Breast epithelium (tissue), 4 donors: ENCODE measurements at regions not wholly inside any gene's neighbourhood (a gene's known extent, or its start where the extent isn't known, plus 50 kb on each side); places are given as distances from the start of the nearest gene placed in this dataset.

ENCODE experiments used
- DNase-seq, 2 donors: peaks; one replicate each; pipeline ENCODE4 v3.0.0-alpha.2; 2019; ENCODE audit warnings: low spot score in 2 of 2
- H3K27ac ChIP-seq, 2 donors: fragments of 200-600 bp; sonication (generic) in 1 of 2; one replicate each; pipeline ENCODE4 v1.5.1; 2016 to 2019; ENCODE audit warnings: mild to moderate bottlenecking in 1 of 2
- H3K27me3 ChIP-seq, 2 donors: fragments of 200-600 bp; sonication (generic) in 1 of 2; one replicate each; pipeline versions ENCODE4 v1.5.1 to v1.6.0; 2017 to 2019; ENCODE audit warnings: control low read depth in 1 of 2, mild to moderate bottlenecking in 1 of 2
- H3K36me3 ChIP-seq: fragments of 200-600 bp; one replicate; pipeline ENCODE4 v1.5.1; 2019
- H3K4me1 ChIP-seq, 2 donors: fragments of 200-600 bp; sonication (generic); one replicate each; pipeline ENCODE4 v1.5.1; 2016 to 2019; ENCODE audit warnings: control low read depth in 1 of 2
- H3K4me3 ChIP-seq, 3 donors: fragments of 200-600 bp; sonication (generic); 1 replicate in 2 of 3; 2 replicates in 1 of 3; pipeline ENCODE4 v1.5.1; 2016 to 2019; ENCODE audit warnings: mild to moderate bottlenecking in 3 of 3, moderate library complexity in 2 of 3
- H3K9me3 ChIP-seq, 2 donors: fragments of 200-600 bp; sonication (generic) in 1 of 2; one replicate each; pipeline ENCODE4 v1.5.1; 2016 to 2019; ENCODE audit warnings: control low read depth in 1 of 2
- CTCF ChIP-seq, 3 donors: fragments of 450-650 bp; IDR thresholded peaks; one replicate each; pipeline ENCODE4 v1.5.1; 2016 to 2017; ENCODE audit warnings: antibody characterized with exemption in 3 of 3, mild to moderate bottlenecking in 3 of 3, moderate library complexity in 3 of 3
- POLR2A ChIP-seq: fragments of 450-650 bp; IDR thresholded peaks from one replicate; pipeline ENCODE4 v1.6.1; 2016; ENCODE audit warnings: antibody characterized with exemption, mild to moderate bottlenecking, moderate library complexity
- POLR2AphosphoS5 ChIP-seq, 3 donors: sonication (generic); formaldehyde crosslinking; IDR thresholded peaks; one replicate each; pipeline ENCODE4 v1.6.1; 2017; ENCODE audit warnings: antibody characterized with exemption in 3 of 3
- intact Hi-C: fragments of 100-400 bp; cut with DNase I; formaldehyde crosslinking; loops from one replicate; pipeline ENCODE4 v1.15.1; 2023; ENCODE audit warnings: low total_unique reads

- Histone ChIP-seq H3K27me3 (peaks cover 0 to 19% of the 10 kb centered on the region in 2 donors), H3K4me3 (no peak overlapping the region), H3K27ac (no peak overlapping the region), H3K9me3 (peaks cover 0 to 22% of the 10 kb centered on the region in 2 donors), H3K36me3 (no peaks in the 10 kb centered on the region), H3K4me1 (no peaks in the 10 kb centered on the region)
- DNase-seq: no peak
- intact Hi-C loops: no loop called here
- TF ChIP-seq POLR2A (no peak), POLR2AphosphoS5 (IDR thresholded peaks at IDR 0.05) (no peak), CTCF (IDR thresholded peaks at IDR 0.05) (no peak)
Measured at GRCh38 chr22:47954107-47954506, 1191.7 kb downstream of the TBC1D22A start.

GRCh38 chr22:47944941-47945340 lies 1182.5 kb downstream of the TBC1D22A start:
- intact Hi-C loops: no loop called here
- no peaks in the 10 kb centered on the region for H3K9me3 ChIP-seq
- TF ChIP-seq POLR2AphosphoS5 (IDR thresholded peaks at IDR 0.05): no peak
- no peak for TF ChIP-seq CTCF (IDR thresholded peaks at IDR 0.05)
- TF ChIP-seq POLR2A: no peak
- no peak overlapping the region for H3K27ac ChIP-seq
- H3K4me1 ChIP-seq: no peaks in the 10 kb centered on the region
- no peaks in the 10 kb centered on the region for H3K36me3 ChIP-seq
- no peak overlapping the region for H3K4me3 ChIP-seq
- DNase-seq: no peak
- peaks cover 0 to 9% of the 10 kb centered on the region in 2 donors for H3K27me3 ChIP-seq

GRCh38 chr22:47943729-47944700 lies 1181.6 kb downstream of the TBC1D22A start:
- DNase-seq: no peak
- no peaks in the 10 kb centered on the region for H3K4me1 ChIP-seq
- H3K4me3 ChIP-seq: no peak overlapping the region
- no peaks in the 10 kb centered on the region for H3K36me3 ChIP-seq
- intact Hi-C loops: no loop called here
- H3K27me3 ChIP-seq: peaks cover 0 to 9% of the 10 kb centered on the region in 2 donors
- no peaks in the 10 kb centered on the region for H3K9me3 ChIP-seq
- H3K27ac ChIP-seq: no peak overlapping the region
- TF ChIP-seq POLR2A: no peak
- no peak for TF ChIP-seq POLR2AphosphoS5 (IDR thresholded peaks at IDR 0.05)
- no peak for TF ChIP-seq CTCF (IDR thresholded peaks at IDR 0.05)

GRCh38 chr22:47940211-47940610 lies 1177.8 kb downstream of the TBC1D22A start:
- TF ChIP-seq POLR2A (no peak), POLR2AphosphoS5 (IDR thresholded peaks at IDR 0.05) (no peak), CTCF (IDR thresholded peaks at IDR 0.05) (no peak)
- H3K9me3 ChIP-seq: peaks cover 0 to 8% of the 10 kb centered on the region in 2 donors
- H3K27me3 ChIP-seq: peaks cover 0 to 9% of the 10 kb centered on the region in 2 donors
- intact Hi-C loops: no loop called here
- no peaks in the 10 kb centered on the region for H3K4me1 ChIP-seq
- H3K27ac ChIP-seq: no peak overlapping the region
- H3K36me3 ChIP-seq: no peaks in the 10 kb centered on the region
- no peak overlapping the region for H3K4me3 ChIP-seq
- DNase-seq: no peak

GRCh38 chr22:47933891-47934290 lies 1171.4 kb downstream of the TBC1D22A start:
- no peaks in the 10 kb centered on the region for H3K4me1 ChIP-seq
- intact Hi-C loops: no loop called here
- H3K27ac ChIP-seq: no peak overlapping the region
- no peak for DNase-seq
- no peaks in the 10 kb centered on the region for H3K36me3 ChIP-seq
- TF ChIP-seq POLR2AphosphoS5 (IDR thresholded peaks at IDR 0.05): no peak
- peaks cover 0 to 9% of the 10 kb centered on the region in 2 donors for H3K27me3 ChIP-seq
- no peak overlapping the region for H3K4me3 ChIP-seq
- H3K9me3 ChIP-seq: peaks cover 4 to 12% of the 10 kb centered on the region in 2 donors
